ENCODE measurements at regions not wholly inside any gene's neighbourhood (a gene's known extent, or its start where the extent isn't known, plus 50 kb on each side); places are given as distances from the start of the nearest gene placed in this dataset.

DNA sequence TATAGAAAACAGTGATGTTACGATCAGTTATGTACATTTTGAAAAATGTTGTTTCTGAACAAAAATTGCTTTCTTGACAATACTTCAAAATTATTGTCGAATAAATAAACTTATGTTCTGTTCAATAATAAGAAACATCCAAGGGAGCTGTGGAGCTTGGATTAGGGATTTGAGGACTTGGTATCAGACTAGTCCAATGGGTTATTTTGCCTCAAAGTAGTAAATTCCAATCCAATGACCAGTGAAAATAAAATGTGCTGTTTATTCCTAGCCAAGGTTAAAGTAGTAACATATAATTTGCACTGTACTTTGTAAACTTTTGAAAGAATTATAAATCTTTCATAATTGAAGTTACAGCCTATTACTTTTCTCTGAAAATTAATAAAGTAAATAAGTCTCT lies 79.1 kb upstream of the IVNS1ABP start:
- Histone ChIP-seq H2AFZ (ENCODE audit: low read length) (no peak overlapping the region), H3K4me1 (ENCODE audit: insufficient read depth, low read length) (peaks cover 19% of the 10 kb centered on the region; the same call in 1 of the 2 replicates), H3K27ac (ENCODE audit: extremely low read length, insufficient read depth, low read length) (no peak overlapping the region), H3K79me2 (ENCODE audit: insufficient read depth, low read length) (no peaks in the 10 kb centered on the region), H3K9me3 (ENCODE audit: low read length) (no peaks in the 10 kb centered on the region), H3K4me3 (replicated peaks in 1 of 3; ENCODE audit: insufficient read depth in 1 of 3, low read depth in 2 of 3, low read length in 3 of 3) (no peak overlapping the region), H3K27me3 (ENCODE audit: control insufficient read depth in 1 of 2, insufficient read depth in 2 of 2, low read length in 2 of 2) (peaks cover 0 to 1% of the 10 kb centered on the region in 2 experiments; a peak in 1 of 5 replicates), H4K20me1 (ENCODE audit: insufficient read depth, low read length) (no peaks in the 10 kb centered on the region), H3K4me2 (ENCODE audit: low read depth, low read length) (no peak overlapping the region), H3K9ac (ENCODE audit: insufficient read depth, low read depth, low read length) (no peak overlapping the region), H3K36me3 (replicated peaks in 1 of 2; ENCODE audit: control insufficient read depth in 1 of 2, insufficient read depth in 2 of 2, low read length in 2 of 2) (no peaks in the 10 kb centered on the region)
- POLR2A ChIA-PET = no interaction called here
- 28% methylated on average over 2 of the region's 2 CpGs for WGBS (ENCODE audit: low lambda C conversion rate)
- ATAC-seq (no peak), DNase-seq (ENCODE audit: low spot score) (no peak), FAIRE-seq (no peak)
- TF ChIP-seq TP53 (CRISPR knock-in tag; conservative IDR thresholded peaks at IDR 0.05) = no peak
- no peak for TF ChIP-seq ZNF747 (CRISPR knock-in tag; IDR thresholded peaks at IDR 0.05; ENCODE audit: borderline replicate concordance)
- TF ChIP-seq XBP1 (CRISPR knock-in tag; IDR thresholded peaks at IDR 0.05) = no peak
- no peak for TF ChIP-seq ETV5 (CRISPR knock-in tag; IDR thresholded peaks at IDR 0.05; ENCODE audit: borderline replicate concordance)
- TF ChIP-seq NRL (CRISPR knock-in tag; IDR thresholded peaks at IDR 0.05; ENCODE audit: borderline replicate concordance) = no peak
- TF ChIP-seq IRX3 (CRISPR knock-in tag; IDR thresholded peaks at IDR 0.05; ENCODE audit: borderline replicate concordance, low read depth) = no peak
- TF ChIP-seq ATM (IDR thresholded peaks at IDR 0.05; ENCODE audit: borderline replicate concordance) = no peak
- TF ChIP-seq RBM39 (IDR thresholded peaks at IDR 0.05; ENCODE audit: low read depth, low read length, poor library complexity, severe bottlenecking) = no peak
- no peak for TF ChIP-seq NR2F6 (IDR thresholded peaks at IDR 0.05)
- TF ChIP-seq NR2F6 (CRISPR knock-in tag; IDR thresholded peaks at IDR 0.05) = no peak
- TF ChIP-seq RAD51 (IDR thresholded peaks at IDR 0.05; ENCODE audit: borderline replicate concordance) = no peak
- no peak for TF ChIP-seq NR2F2 (IDR thresholded peaks at IDR 0.05; ENCODE audit: borderline replicate concordance, low read depth)
- CTCF ChIA-PET (ENCODE audit: low intra/inter-chr PET ratio, low total read pairs) = no interaction called here
- intact Hi-C loops (cut with micrococcal nuclease; ENCODE audit: unreplicated experiment) (no loop called here), in situ Hi-C loops (cut with HindIII; ENCODE audit: extremely low pct_ligation_motif_present, low pct_unique_long_range_greater_than_20kb) (no loop called here)
- no TSS peak for BruUV-seq (replicated peaks)

DNA sequence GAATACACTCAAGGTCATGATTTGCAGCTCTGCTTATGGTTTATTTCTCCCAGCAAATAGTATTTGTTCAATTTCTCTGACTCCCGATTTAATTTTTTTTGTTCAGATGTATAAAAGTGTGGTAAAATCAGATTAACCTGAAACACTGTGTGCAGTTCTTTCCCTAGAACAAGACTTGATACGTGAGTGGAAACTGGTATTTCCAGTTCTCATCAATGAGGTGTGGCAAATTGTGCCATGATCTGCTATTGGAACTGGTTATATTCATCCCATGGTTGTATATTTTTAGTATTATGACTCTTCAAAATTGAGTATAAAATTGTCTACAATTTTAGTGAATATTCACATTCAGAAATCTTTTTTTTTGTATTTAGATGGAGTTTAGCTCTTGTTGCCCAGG lies 76.8 kb upstream of the IVNS1ABP start:
- H3K9me3 ChIP-seq (ENCODE audit: low read length) = no peaks in the 10 kb centered on the region
- H3K79me2 ChIP-seq (ENCODE audit: insufficient read depth, low read length) = no peaks in the 10 kb centered on the region
- H4K20me1 ChIP-seq (ENCODE audit: insufficient read depth, low read length) = no peaks in the 10 kb centered on the region
- intact Hi-C loops (cut with micrococcal nuclease; ENCODE audit: unreplicated experiment) = no loop called here
- H3K36me3 ChIP-seq (replicated peaks in 1 of 2; ENCODE audit: control insufficient read depth in 1 of 2, insufficient read depth in 2 of 2, low read length in 2 of 2) = no peaks in the 10 kb centered on the region
- no peaks in the 10 kb centered on the region for H3K27me3 ChIP-seq (ENCODE audit: control insufficient read depth in 1 of 2, insufficient read depth in 2 of 2, low read length in 2 of 2)
- no peak overlapping the region for H3K4me3 ChIP-seq (replicated peaks in 1 of 3; ENCODE audit: insufficient read depth in 1 of 3, low read depth in 2 of 3, low read length in 3 of 3)
- CTCF ChIA-PET (ENCODE audit: low intra/inter-chr PET ratio, low total read pairs) = no interaction called here
- no TSS peak for BruUV-seq (replicated peaks)
- POLR2A ChIA-PET = interaction anchor here (0.7 kb wide), 1 partner anchor 76 kb away, joined by 3 read pairs; no protein-coding TSS in a partner anchor
- no peak overlapping the region for H2AFZ ChIP-seq (ENCODE audit: low read length)
- H3K27ac ChIP-seq (ENCODE audit: extremely low read length, insufficient read depth, low read length) = no peak overlapping the region
- WGBS (ENCODE audit: low lambda C conversion rate) = 8% methylated on average over 2 of the region's 2 CpGs
- no peak overlapping the region for H3K9ac ChIP-seq (ENCODE audit: insufficient read depth, low read depth, low read length)
- DNase-seq (ENCODE audit: low spot score) (no peak), ATAC-seq (no peak), FAIRE-seq (no peak)
- H3K4me1 ChIP-seq (ENCODE audit: insufficient read depth, low read length) = no peaks in the 10 kb centered on the region
- in situ Hi-C loops (cut with HindIII; ENCODE audit: extremely low pct_ligation_motif_present, low pct_unique_long_range_greater_than_20kb) = no loop called here
- no peak overlapping the region for H3K4me2 ChIP-seq (ENCODE audit: low read depth, low read length)
- no peak for TF ChIP-seq MEF2D (CRISPR knock-in tag; IDR thresholded peaks at IDR 0.05)
- TF ChIP-seq, protein P1, sequence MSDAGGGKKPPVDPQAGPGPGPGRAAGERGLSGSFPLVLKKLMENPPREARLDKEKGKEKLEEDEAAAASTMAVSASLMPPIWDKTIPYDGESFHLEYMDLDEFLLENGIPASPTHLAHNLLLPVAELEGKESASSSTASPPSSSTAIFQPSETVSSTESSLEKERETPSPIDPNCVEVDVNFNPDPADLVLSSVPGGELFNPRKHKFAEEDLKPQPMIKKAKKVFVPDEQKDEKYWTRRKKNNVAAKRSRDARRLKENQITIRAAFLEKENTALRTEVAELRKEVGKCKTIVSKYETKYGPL (CRISPR knock-in tag; IDR thresholded peaks at IDR 0.05) = no peak
- TF ChIP-seq, protein P2, sequence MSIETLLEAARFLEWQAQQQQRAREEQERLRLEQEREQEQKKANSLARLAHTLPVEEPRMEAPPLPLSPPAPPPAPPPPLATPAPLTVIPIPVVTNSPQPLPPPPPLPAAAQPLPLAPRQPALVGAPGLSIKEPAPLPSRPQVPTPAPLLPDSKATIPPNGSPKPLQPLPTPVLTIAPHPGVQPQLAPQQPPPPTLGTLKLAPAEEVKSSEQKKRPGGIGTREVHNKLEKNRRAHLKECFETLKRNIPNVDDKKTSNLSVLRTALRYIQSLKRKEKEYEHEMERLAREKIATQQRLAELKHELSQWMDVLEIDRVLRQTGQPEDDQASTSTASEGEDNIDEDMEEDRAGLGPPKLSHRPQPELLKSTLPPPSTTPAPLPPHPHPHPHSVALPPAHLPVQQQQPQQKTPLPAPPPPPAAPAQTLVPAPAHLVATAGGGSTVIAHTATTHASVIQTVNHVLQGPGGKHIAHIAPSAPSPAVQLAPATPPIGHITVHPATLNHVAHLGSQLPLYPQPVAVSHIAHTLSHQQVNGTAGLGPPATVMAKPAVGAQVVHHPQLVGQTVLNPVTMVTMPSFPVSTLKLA (IDR thresholded peaks at IDR 0.05) = no peak
- no peak for TF ChIP-seq DNMT3B (CRISPR knock-in tag; conservative IDR thresholded peaks at IDR 0.05)
- TF ChIP-seq, protein P3, sequence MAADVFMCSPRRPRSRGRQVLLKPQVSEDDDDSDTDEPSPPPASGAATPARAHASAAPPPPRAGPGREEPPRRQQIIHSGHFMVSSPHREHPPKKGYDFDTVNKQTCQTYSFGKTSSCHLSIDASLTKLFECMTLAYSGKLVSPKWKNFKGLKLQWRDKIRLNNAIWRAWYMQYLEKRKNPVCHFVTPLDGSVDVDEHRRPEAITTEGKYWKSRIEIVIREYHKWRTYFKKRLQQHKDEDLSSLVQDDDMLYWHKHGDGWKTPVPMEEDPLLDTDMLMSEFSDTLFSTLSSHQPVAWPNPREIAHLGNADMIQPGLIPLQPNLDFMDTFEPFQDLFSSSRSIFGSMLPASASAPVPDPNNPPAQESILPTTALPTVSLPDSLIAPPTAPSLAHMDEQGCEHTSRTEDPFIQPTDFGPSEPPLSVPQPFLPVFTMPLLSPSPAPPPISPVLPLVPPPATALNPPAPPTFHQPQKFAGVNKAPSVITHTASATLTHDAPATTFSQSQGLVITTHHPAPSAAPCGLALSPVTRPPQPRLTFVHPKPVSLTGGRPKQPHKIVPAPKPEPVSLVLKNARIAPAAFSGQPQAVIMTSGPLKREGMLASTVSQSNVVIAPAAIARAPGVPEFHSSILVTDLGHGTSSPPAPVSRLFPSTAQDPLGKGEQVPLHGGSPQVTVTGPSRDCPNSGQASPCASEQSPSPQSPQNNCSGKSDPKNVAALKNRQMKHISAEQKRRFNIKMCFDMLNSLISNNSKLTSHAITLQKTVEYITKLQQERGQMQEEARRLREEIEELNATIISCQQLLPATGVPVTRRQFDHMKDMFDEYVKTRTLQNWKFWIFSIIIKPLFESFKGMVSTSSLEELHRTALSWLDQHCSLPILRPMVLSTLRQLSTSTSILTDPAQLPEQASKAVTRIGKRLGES (CRISPR knock-in tag; IDR thresholded peaks at IDR 0.05; ENCODE audit: borderline replicate concordance) = no peak
